Lower lobe of right lung (tissue), 2 donors: ENCODE measurements at regions not wholly inside any gene's neighbourhood (a gene's known extent, or its start where the extent isn't known, plus 50 kb on each side); places are given as distances from the start of the nearest gene placed in this dataset.
"Not testable (repeated sequence)": the region's sequence is repeated elsewhere in the genome, so short reads cannot be mapped to it uniquely, and the experiment has no call there.

Source experiments
- ATAC-seq, 2 donors: fragments of 200-7000 bp; cut with Tn5 transposase; one replicate each; pipeline ENCODE4 v1.9.1; 2020 to 2022; ENCODE audit warnings: mild to moderate bottlenecking in 2 of 2, moderate library complexity in 2 of 2
- DNase-seq: peaks from one replicate; pipeline ENCODE4 v3.0.0-alpha.2; 2020
- H3K27ac ChIP-seq: fragments of 200-600 bp; one replicate; pipeline ENCODE4 v1.8.0; 2022
- H3K27me3 ChIP-seq: fragments of 200-600 bp; one replicate; pipeline ENCODE4 v1.8.0; 2022; ENCODE audit warnings: low read depth
- H3K36me3 ChIP-seq: fragments of 200-600 bp; one replicate; pipeline ENCODE4 v1.8.0; 2022; ENCODE audit warnings: mild to moderate bottlenecking
- H3K4me1 ChIP-seq: fragments of 200-600 bp; one replicate; pipeline ENCODE4 v1.8.0; 2022
- H3K4me3 ChIP-seq: fragments of 200-600 bp; one replicate; pipeline ENCODE4 v1.8.0; 2022; ENCODE audit warnings: mild to moderate bottlenecking
- H3K9me3 ChIP-seq: fragments of 200-600 bp; one replicate; pipeline ENCODE4 v1.8.0; 2022
- intact Hi-C: fragments of 100-400 bp; cut with DNase I; formaldehyde crosslinking; loops from one replicate; pipeline ENCODE4 v1.11.0; 2022
- TF ChIP-seq, protein P1 (sequence below): fragments of 200-600 bp; IDR thresholded peaks from one replicate; pipeline ENCODE4 v1.8.0; 2022; ENCODE audit warnings: antibody characterized with exemption, mild to moderate bottlenecking
- donor health status: DM: no; HTN: yes; CAD: no; lungs with severe emphysema.

DNA sequence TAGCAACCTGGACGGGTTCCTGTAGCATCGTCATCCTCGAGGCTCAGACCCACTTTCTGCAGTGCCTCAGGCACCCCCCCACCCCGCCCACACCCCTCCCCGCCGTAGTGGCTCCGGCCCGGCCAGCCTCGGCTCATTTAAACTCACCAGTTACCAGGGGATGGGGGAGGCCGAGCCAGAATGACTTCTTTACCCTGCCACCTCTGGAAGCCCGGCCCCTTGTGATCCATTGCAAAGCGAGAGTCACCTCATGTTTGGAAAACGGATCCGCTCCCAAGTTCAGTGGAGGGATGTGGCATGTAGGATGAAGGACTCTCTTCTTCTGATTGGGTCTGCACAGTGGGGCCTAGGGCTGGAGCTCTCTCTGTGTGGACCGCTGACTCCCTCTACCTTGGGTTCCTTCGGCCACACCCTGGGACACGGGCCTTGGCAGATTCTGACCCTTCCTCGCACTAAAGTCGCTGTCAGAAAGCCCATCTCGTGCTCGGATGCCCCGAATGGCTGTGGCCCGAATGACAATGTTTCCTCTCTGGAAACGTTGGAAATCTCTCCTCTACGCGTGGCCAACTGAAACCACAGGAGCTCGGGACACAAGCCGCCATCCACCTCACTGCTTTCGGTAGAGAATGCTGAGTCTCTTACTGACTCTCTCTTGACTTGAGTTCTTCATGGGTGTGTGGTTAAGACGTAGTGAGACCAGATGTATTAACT, 3902.1 kb upstream of the OR11H1 start:
- DNase-seq, H3K36me3 ChIP-seq, ATAC-seq, intact Hi-C loops, H3K4me3 ChIP-seq, H3K27me3 ChIP-seq, H3K27ac ChIP-seq, H3K4me1 ChIP-seq: not testable (repeated sequence)
- peaks cover 38% of the 10 kb centered on the region for H3K9me3 ChIP-seq

DNA sequence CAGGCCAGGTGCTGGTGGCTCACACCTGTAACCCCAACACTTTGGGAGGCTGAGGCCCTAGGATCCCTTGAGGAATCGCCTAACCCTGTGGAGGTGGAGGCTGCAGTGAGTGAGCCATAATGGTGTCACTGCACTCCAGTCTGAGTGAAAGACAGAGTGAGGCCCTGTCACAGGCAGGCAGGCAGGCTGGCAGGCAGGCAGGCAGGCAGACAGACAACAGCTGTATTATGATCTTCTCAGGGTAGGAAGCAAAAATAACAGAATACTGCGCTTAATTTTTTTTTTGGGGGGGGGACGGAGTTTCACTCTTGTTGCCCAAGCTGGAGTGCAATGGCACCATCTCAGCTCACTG, 3901.6 kb upstream of the OR11H1 start:
- Histone ChIP-seq H3K27me3 (no peaks in the 10 kb centered on the region), H3K4me1 (no peaks in the 10 kb centered on the region), H3K9me3 (peaks cover 40% of the 10 kb centered on the region), H3K36me3 (no peaks in the 10 kb centered on the region), H3K4me3 (no peak overlapping the region), H3K27ac (no peak overlapping the region)
- TF ChIP-seq, protein P1, sequence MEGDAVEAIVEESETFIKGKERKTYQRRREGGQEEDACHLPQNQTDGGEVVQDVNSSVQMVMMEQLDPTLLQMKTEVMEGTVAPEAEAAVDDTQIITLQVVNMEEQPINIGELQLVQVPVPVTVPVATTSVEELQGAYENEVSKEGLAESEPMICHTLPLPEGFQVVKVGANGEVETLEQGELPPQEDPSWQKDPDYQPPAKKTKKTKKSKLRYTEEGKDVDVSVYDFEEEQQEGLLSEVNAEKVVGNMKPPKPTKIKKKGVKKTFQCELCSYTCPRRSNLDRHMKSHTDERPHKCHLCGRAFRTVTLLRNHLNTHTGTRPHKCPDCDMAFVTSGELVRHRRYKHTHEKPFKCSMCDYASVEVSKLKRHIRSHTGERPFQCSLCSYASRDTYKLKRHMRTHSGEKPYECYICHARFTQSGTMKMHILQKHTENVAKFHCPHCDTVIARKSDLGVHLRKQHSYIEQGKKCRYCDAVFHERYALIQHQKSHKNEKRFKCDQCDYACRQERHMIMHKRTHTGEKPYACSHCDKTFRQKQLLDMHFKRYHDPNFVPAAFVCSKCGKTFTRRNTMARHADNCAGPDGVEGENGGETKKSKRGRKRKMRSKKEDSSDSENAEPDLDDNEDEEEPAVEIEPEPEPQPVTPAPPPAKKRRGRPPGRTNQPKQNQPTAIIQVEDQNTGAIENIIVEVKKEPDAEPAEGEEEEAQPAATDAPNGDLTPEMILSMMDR = no peak
- intact Hi-C loops = no loop called here
- no peak for ATAC-seq
- no peak for DNase-seq

DNA sequence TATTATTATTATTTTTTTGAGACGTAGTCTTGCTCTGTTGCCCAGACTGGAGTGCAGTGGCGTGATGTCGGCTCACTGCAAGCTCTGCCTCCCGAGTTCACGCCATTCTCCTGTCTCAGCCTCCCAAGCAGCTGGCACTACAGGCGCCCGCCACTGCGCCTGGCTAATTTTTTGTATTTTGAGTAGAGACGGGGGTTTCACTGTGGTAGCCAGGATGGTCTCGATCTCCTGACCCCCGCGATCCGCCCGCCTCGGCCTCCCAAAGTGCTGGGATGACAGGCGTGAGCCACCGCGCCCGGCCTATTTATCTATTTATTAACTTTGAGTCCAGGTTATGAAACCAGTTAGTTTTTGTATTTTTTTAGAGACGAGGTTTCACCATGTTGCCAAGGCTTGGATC, 3901.0 kb upstream of the OR11H1 start:
- H3K36me3 ChIP-seq, H3K4me3 ChIP-seq, H3K27ac ChIP-seq, ATAC-seq, DNase-seq, H3K27me3 ChIP-seq, intact Hi-C loops, H3K4me1 ChIP-seq: not testable (repeated sequence)
- H3K9me3 ChIP-seq = peaks cover 40% of the 10 kb centered on the region

DNA sequence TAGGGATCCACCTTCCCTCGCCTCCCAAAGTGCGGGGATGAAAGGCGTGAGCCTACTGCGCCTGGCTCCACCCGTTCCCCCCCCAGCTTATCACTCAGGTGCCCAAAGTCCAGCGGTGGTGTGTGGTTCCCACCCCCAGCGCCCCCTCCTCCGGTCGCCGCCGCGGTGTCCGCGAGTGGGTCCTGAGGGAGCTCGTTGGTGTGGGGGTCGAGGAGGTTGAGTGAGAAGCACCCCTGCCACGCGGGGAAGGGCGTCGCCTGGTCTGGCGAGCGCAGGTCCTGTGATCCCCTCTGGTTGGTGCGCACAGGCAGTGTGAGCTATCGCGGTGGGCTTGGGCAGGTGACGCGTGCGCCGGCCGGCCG, 3900.6 kb upstream of the OR11H1 start:
- no peak for DNase-seq
- peak; percentile 18 to 58 for ATAC-seq
- Histone ChIP-seq H3K36me3 (no peaks in the 10 kb centered on the region), H3K9me3 (peaks cover 40% of the 10 kb centered on the region), H3K27ac (no peak overlapping the region), H3K4me1 (no peaks in the 10 kb centered on the region), H3K27me3 (no peaks in the 10 kb centered on the region), H3K4me3 (no peak overlapping the region)
- intact Hi-C loops = no loop called here
- TF ChIP-seq, protein P1 = no peak

DNA sequence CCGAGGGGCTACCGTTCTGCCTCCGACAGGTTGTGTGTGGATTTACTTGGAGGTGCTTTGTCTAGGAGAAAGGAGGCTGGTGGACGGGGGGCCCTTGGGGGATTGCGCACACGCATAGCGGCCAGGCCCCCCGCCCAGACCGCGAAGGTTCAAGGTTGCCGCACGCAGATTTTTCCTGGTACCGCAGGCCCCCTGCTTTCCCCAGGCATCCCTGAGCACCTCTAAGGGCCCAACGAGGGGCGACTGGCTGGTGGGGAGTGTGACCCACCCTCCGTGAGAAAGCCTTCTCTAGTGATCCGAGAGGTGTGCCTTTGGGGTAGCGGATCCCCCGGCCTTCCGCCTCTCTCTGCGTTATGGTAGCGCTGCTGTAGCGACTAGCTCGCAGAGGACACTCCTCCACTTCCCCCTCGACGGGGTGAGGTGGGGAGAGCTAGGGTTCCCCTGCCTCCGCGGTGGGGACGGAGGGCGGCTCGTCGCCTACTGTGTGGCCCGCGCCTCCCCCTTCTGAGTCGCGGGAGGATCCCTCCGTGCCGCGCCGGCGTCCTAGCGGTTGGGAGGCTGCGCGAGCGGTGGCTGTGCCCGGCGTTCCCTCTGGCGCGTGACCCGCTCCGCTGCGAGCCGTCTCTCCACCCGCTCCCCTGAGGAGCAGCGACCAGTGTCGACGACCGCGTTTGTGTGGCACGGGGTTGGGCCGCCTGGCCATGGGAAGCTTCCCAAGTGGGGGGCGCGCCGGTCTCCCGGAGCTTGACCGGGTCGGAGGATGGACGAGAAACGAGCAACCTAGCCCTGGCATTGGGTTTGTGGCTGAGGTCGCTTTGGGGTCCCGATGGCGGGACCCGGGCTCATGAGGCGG, 3900.0 kb upstream of the OR11H1 start:
- no peak overlapping the region for H3K4me3 ChIP-seq
- H3K9me3 ChIP-seq = peaks cover 40% of the 10 kb centered on the region
- intact Hi-C loops = no loop called here
- H3K36me3 ChIP-seq = no peaks in the 10 kb centered on the region
- H3K27ac ChIP-seq = no peak overlapping the region
- H3K27me3 ChIP-seq = no peaks in the 10 kb centered on the region
- no peak for DNase-seq
- H3K4me1 ChIP-seq = no peaks in the 10 kb centered on the region
- peak; percentile 44 to 66 for ATAC-seq
- TF ChIP-seq, protein P1 = no peak

DNA sequence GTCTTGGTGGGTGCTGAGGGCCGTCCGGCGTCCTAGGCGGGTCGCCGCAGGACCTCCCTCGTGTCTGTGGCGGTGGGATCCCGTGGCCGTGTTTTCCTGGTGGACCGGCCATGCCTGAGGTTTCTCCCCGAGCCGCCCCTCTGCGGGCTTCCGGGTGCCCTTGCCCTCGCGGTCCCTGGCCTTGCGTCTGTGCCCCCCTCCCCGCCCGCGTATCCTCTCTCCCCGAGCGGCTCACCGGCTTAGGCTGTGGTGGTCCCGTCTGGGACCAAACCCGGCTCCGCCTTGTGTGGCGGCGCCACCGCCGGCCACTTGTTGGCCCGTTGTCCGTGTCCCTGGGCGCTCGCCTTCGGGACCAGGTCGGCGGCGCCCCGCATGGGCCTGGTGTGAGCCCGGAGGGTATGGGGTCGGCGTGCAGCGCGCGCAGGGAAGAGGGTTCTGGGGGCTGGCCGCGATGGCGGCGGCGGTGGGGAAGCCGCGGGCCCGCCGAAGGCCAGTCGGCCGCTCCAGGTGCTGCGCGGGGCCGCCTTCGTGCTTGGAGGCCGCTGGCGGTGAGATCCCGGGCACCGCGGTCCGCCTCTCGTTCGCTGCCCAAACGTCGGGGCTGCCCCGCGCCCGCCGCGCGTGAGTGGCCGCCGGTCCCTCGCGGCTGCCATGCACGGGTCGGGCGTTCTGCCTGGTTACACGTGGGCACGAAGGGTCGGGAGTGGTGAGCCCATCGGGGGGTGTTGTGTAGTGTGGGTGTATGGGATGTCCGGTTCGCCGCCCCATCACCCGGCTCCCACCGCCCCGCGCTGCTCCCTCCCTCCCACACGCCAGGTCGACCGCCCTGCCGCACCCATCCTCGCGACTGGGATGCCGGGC, 3899.1 kb upstream of the OR11H1 start:
- Histone ChIP-seq H3K36me3 (no peaks in the 10 kb centered on the region), H3K9me3 (peaks cover 40% of the 10 kb centered on the region), H3K27me3 (no peaks in the 10 kb centered on the region), H3K4me3 (no peak overlapping the region), H3K4me1 (no peaks in the 10 kb centered on the region), H3K27ac (no peak overlapping the region)
- ATAC-seq (peak; percentile 36 to 73), DNase-seq (no peak)
- intact Hi-C loops = no loop called here
- TF ChIP-seq, protein P1 = no peak
